Iris pigment epithelial cell (primary cell): ENCODE measurements at regions not wholly inside any gene's neighbourhood (a gene's known extent, or its start where the extent isn't known, plus 50 kb on each side); places are given as distances from the start of the nearest gene placed in this dataset.
"Not testable (repeated sequence)": the region's sequence is repeated elsewhere in the genome, so short reads cannot be mapped to it uniquely, and the experiment has no call there.

ENCODE experiments used
- DNase-seq: peaks from one replicate; pipeline ENCODE4 v3.0.0-alpha.2; 2011; ENCODE audit warnings: low read depth

- no peak for DNase-seq
Measured at GRCh38 chr2:118464546-118465265, 376.4 kb downstream of the INSIG2 start.

- DNase-seq = no peak
Measured at GRCh38 chr2:118464046-118464445, 375.8 kb downstream of the INSIG2 start.

- DNase-seq = no peak
Measured at GRCh38 chr2:118460425-118460824, 372.2 kb downstream of the INSIG2 start.

- DNase-seq = no peak
Measured at GRCh38 chr2:118459426-118459825, 371.2 kb downstream of the INSIG2 start.

- no peak for DNase-seq
Measured at GRCh38 chr2:118457951-118458350, 369.7 kb downstream of the INSIG2 start.

GRCh38 chr2:118449401-118449800 lies 361.1 kb downstream of the INSIG2 start:
- DNase-seq = no peak

- DNase-seq = peak; percentile 85
Measured at GRCh38 chr2:118443596-118443995, 355.3 kb downstream of the INSIG2 start.

GRCh38 chr2:118442996-118443553 lies 354.8 kb downstream of the INSIG2 start:
- peak; percentile 6 for DNase-seq

GRCh38 chr2:118442046-118442445 lies 353.8 kb downstream of the INSIG2 start:
- DNase-seq = no peak

- DNase-seq = no peak
Measured at GRCh38 chr2:118440404-118441098, 352.3 kb downstream of the INSIG2 start.

- DNase-seq = no peak
Measured at GRCh38 chr2:118437501-118437900, 349.2 kb downstream of the INSIG2 start.

GRCh38 chr2:118431997-118432396 lies 343.7 kb downstream of the INSIG2 start:
- DNase-seq = no peak

GRCh38 chr2:118431586-118431985 lies 343.3 kb downstream of the INSIG2 start:
- peak; percentile 28 for DNase-seq

- peak; percentile 18 for DNase-seq
Measured at GRCh38 chr2:118431165-118431517, 342.9 kb downstream of the INSIG2 start.

- DNase-seq = peak; percentile 41
Measured at GRCh38 chr2:118430510-118431164, 342.4 kb downstream of the INSIG2 start.

GRCh38 chr2:118425191-118425590 lies 336.9 kb downstream of the INSIG2 start:
- DNase-seq = no peak

- no peak for DNase-seq
Measured at GRCh38 chr2:118423776-118424175, 335.5 kb downstream of the INSIG2 start.

- no peak for DNase-seq
Measured at GRCh38 chr2:118421648-118422047, 333.4 kb downstream of the INSIG2 start.

- peak; percentile 81 for DNase-seq
Measured at GRCh38 chr2:118417406-118418120, 329.3 kb downstream of the INSIG2 start.

- DNase-seq = not testable (repeated sequence)
Measured at GRCh38 chr2:118415186-118415585, 326.9 kb downstream of the INSIG2 start.

GRCh38 chr2:118403658-118404451 lies 315.6 kb downstream of the INSIG2 start:
- DNase-seq = no peak
